ENCODE measurements at regions not wholly inside any gene's neighbourhood (a gene's known extent, or its start where the extent isn't known, plus 50 kb on each side); places are given as distances from the start of the nearest gene placed in this dataset.

GRCh38 chr4:66223068-66223703, 552.9 kb upstream of the EPHA5 start:
- Histone ChIP-seq H3K27me3 (replicated peaks; ENCODE audit: insufficient read depth) (no peaks in the 10 kb centered on the region), H3K9ac (no peak overlapping the region), H3K79me2 (ENCODE audit: insufficient read depth) (no peaks in the 10 kb centered on the region), H4K20me1 (ENCODE audit: insufficient read depth) (no peaks in the 10 kb centered on the region), H3K9me3 (ENCODE audit: low read depth) (no peaks in the 10 kb centered on the region), H3K36me3 (ENCODE audit: low read depth) (no peaks in the 10 kb centered on the region), H3K4me1 (ENCODE audit: insufficient read depth) (no peaks in the 10 kb centered on the region), H3K4me3 (no peak overlapping the region), H3K4me2 (ENCODE audit: unreplicated experiment) (no peak overlapping the region), H2AFZ (no peak overlapping the region), H3K27ac (no peak overlapping the region), H3K9me2 (ENCODE audit: insufficient read depth) (no peaks in the 10 kb centered on the region), H3F3A (ENCODE audit: insufficient read depth) (no peaks in the 10 kb centered on the region)
- no peak for DNase-seq
- TF ChIP-seq EZH2phosphoT487 (IDR thresholded peaks at IDR 0.05; ENCODE audit: insufficient read depth, low read depth) (no peak), EZH2 (IDR thresholded peaks at IDR 0.05; ENCODE audit: insufficient read depth, poor library complexity, severe bottlenecking) (no peak)
- in situ Hi-C loops (cut with MboI): no loop called here
- 22 to 28% methylated on average over 9 of the region's 9 CpGs for WGBS, 2 experiments (ENCODE audit: low coverage in 1 of 2, low lambda C conversion rate in 2 of 2, missing lambda C conversion rate in 2 of 2)

- Histone ChIP-seq H2AFZ (no peak overlapping the region), H3K4me1 (ENCODE audit: insufficient read depth) (no peaks in the 10 kb centered on the region), H3K9me3 (ENCODE audit: low read depth) (no peaks in the 10 kb centered on the region), H3K4me3 (no peak overlapping the region), H3K27ac (no peak overlapping the region), H4K20me1 (ENCODE audit: insufficient read depth) (no peaks in the 10 kb centered on the region), H3F3A (ENCODE audit: insufficient read depth) (no peaks in the 10 kb centered on the region), H3K36me3 (ENCODE audit: low read depth) (no peaks in the 10 kb centered on the region), H3K4me2 (ENCODE audit: unreplicated experiment) (no peak overlapping the region), H3K9me2 (ENCODE audit: insufficient read depth) (no peaks in the 10 kb centered on the region), H3K27me3 (replicated peaks; ENCODE audit: insufficient read depth) (no peaks in the 10 kb centered on the region), H3K79me2 (ENCODE audit: insufficient read depth) (no peaks in the 10 kb centered on the region), H3K9ac (no peak overlapping the region)
- DNase-seq: no peak
- TF ChIP-seq EZH2 (IDR thresholded peaks at IDR 0.05; ENCODE audit: insufficient read depth, poor library complexity, severe bottlenecking) (no peak), EZH2phosphoT487 (IDR thresholded peaks at IDR 0.05; ENCODE audit: insufficient read depth, low read depth) (no peak)
- in situ Hi-C loops (cut with MboI): no loop called here
- WGBS, 2 experiments (ENCODE audit: low coverage in 1 of 2, low lambda C conversion rate in 2 of 2, missing lambda C conversion rate in 2 of 2): 6 to 11% methylated on average over 2 of the region's 2 CpGs
Observed at GRCh38 chr4:66219401-66219800, 549.1 kb upstream of the EPHA5 start.

DNA sequence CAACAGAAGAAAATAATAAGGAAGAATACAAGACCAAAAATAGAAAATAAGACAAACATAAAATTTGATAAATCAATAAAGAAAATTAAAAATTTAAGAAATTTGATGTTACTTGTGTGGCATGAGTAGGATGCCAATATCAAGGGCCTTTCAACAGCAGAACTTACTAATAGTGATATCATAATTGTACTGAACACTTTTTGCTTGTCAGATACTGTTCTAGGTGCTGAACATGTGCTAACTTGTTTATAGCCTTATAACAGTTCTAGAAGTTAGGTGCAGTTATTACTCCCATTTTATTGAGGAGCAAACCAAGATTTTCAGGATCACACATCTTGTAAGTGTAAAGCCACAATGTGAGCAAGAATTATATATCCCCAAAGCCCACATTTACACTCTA, 546.0 kb upstream of the EPHA5 start:
- TF ChIP-seq EZH2phosphoT487 (IDR thresholded peaks at IDR 0.05; ENCODE audit: insufficient read depth, low read depth): no peak
- TF ChIP-seq EZH2 (IDR thresholded peaks at IDR 0.05; ENCODE audit: insufficient read depth, poor library complexity, severe bottlenecking): no peak
- in situ Hi-C loops (cut with MboI): no loop called here

DNA sequence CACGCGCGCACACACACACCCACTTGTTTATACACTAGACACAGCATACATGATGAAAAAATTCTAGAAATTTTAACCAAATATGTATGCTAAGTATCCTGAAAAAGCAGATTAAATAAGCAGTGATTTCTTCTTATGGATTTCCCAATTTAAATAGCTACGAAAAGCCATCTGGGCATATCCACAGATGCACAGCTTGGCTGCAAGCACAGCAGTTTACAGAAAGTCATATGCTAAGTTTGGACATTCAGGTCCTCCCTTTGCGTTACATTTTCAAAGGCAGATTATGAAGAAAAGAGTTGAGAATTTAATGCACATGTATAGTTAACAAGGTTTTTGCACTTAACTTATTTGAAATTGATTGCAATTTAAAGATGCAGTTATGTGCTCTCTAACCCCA, 542.2 kb upstream of the EPHA5 start:
- no peak for DNase-seq
- Histone ChIP-seq H3K9me3 (ENCODE audit: low read depth) (no peaks in the 10 kb centered on the region), H3K36me3 (ENCODE audit: low read depth) (no peaks in the 10 kb centered on the region), H3K4me3 (no peak overlapping the region), H3K27me3 (replicated peaks; ENCODE audit: insufficient read depth) (no peaks in the 10 kb centered on the region), H2AFZ (no peak overlapping the region), H3K9ac (no peak overlapping the region), H3K27ac (no peak overlapping the region), H3K4me1 (ENCODE audit: insufficient read depth) (no peaks in the 10 kb centered on the region), H3K4me2 (ENCODE audit: unreplicated experiment) (no peak overlapping the region), H3F3A (ENCODE audit: insufficient read depth) (no peaks in the 10 kb centered on the region), H4K20me1 (ENCODE audit: insufficient read depth) (no peaks in the 10 kb centered on the region), H3K79me2 (ENCODE audit: insufficient read depth) (no peaks in the 10 kb centered on the region), H3K9me2 (ENCODE audit: insufficient read depth) (no peaks in the 10 kb centered on the region)
- WGBS, 2 experiments (ENCODE audit: low coverage in 1 of 2, low lambda C conversion rate in 2 of 2, missing lambda C conversion rate in 2 of 2): 34 to 47% methylated on average over 5 of the region's 5 CpGs
- no peak for TF ChIP-seq EZH2 (IDR thresholded peaks at IDR 0.05; ENCODE audit: insufficient read depth, poor library complexity, severe bottlenecking)
- in situ Hi-C loops (cut with MboI): no loop called here

More for the DNA sequence above, 546.0 kb upstream of the EPHA5 start:
- Histone ChIP-seq H3K4me3 (no peak overlapping the region), H3F3A (ENCODE audit: insufficient read depth) (no peaks in the 10 kb centered on the region), H2AFZ (no peak overlapping the region), H3K27ac (no peak overlapping the region), H3K9me3 (ENCODE audit: low read depth) (no peaks in the 10 kb centered on the region), H3K9ac (no peak overlapping the region), H3K36me3 (ENCODE audit: low read depth) (no peaks in the 10 kb centered on the region), H3K4me2 (ENCODE audit: unreplicated experiment) (no peak overlapping the region), H3K9me2 (ENCODE audit: insufficient read depth) (no peaks in the 10 kb centered on the region), H3K79me2 (ENCODE audit: insufficient read depth) (no peaks in the 10 kb centered on the region), H4K20me1 (ENCODE audit: insufficient read depth) (no peaks in the 10 kb centered on the region), H3K27me3 (replicated peaks; ENCODE audit: insufficient read depth) (no peaks in the 10 kb centered on the region), H3K4me1 (ENCODE audit: insufficient read depth) (no peaks in the 10 kb centered on the region)
- DNase-seq: no peak

All from GM23248 (cell line).